Hindlimb muscle (tissue), 1 donor: ENCODE measurements at regions not wholly inside any gene's neighbourhood (a gene's known extent, or its start where the extent isn't known, plus 50 kb on each side); places are given as distances from the start of the nearest gene placed in this dataset.

Experiments
- DNase-seq: peaks from one replicate; pipeline ENCODE4 v3.0.0-alpha.2; 2013

GRCh38 chr3:40996382-40996781, 202.9 kb upstream of the CTNNB1 start:
- no peak for DNase-seq

- DNase-seq = no peak
Measured at GRCh38 chr3:40996827-40997710, 202.2 kb upstream of the CTNNB1 start.

- no peak for DNase-seq
Measured at GRCh38 chr3:40997711-40998519, 201.4 kb upstream of the CTNNB1 start.

GRCh38 chr3:40999682-41000081, 199.6 kb upstream of the CTNNB1 start:
- no peak for DNase-seq

GRCh38 chr3:41000471-41000870, 198.8 kb upstream of the CTNNB1 start:
- peak; percentile 47 for DNase-seq

GRCh38 chr3:41001556-41001955, 197.7 kb upstream of the CTNNB1 start:
- no peak for DNase-seq

GRCh38 chr3:41002104-41002503, 197.2 kb upstream of the CTNNB1 start:
- DNase-seq = no peak

GRCh38 chr3:41007399-41007798, 191.9 kb upstream of the CTNNB1 start:
- DNase-seq = no peak

- DNase-seq = no peak
Measured at GRCh38 chr3:41011854-41012253, 187.5 kb upstream of the CTNNB1 start.

GRCh38 chr3:41018855-41019254, 180.4 kb upstream of the CTNNB1 start:
- DNase-seq = no peak

GRCh38 chr3:41024031-41024836, 175.1 kb upstream of the CTNNB1 start:
- no peak for DNase-seq

- DNase-seq = peak; percentile 34
Measured at GRCh38 chr3:41026394-41027177, 172.7 kb upstream of the CTNNB1 start.

GRCh38 chr3:41029356-41029755, 169.9 kb upstream of the CTNNB1 start:
- DNase-seq = no peak

GRCh38 chr3:41030220-41030619, 169.1 kb upstream of the CTNNB1 start:
- DNase-seq = no peak

- DNase-seq = no peak
Measured at GRCh38 chr3:41031401-41031800, 167.9 kb upstream of the CTNNB1 start.

GRCh38 chr3:41033956-41034519, 165.3 kb upstream of the CTNNB1 start:
- DNase-seq = no peak

GRCh38 chr3:41035456-41036022, 163.8 kb upstream of the CTNNB1 start:
- no peak for DNase-seq

- no peak for DNase-seq
Measured at GRCh38 chr3:41037651-41038334, 161.5 kb upstream of the CTNNB1 start.

GRCh38 chr3:41040256-41040655, 159.0 kb upstream of the CTNNB1 start:
- DNase-seq = no peak

- no peak for DNase-seq
Measured at GRCh38 chr3:41041462-41041861, 157.8 kb upstream of the CTNNB1 start.

GRCh38 chr3:41041899-41042298, 157.4 kb upstream of the CTNNB1 start:
- DNase-seq = no peak
